Thyroid gland (tissue), 4 donors: ENCODE measurements at regions not wholly inside any gene's neighbourhood (a gene's known extent, or its start where the extent isn't known, plus 50 kb on each side); places are given as distances from the start of the nearest gene placed in this dataset.

Source experiments
- DNase-seq, 2 donors: peaks; one replicate each; pipeline ENCODE4 v3.0.0-alpha.2; 2019
- H3K27ac ChIP-seq, 3 donors: fragments of 200-600 bp; sonication (generic); 1 replicate in 2 of 3; 2 replicates in 1 of 3; pipeline ENCODE4 v1.5.1; 2016 to 2019; ENCODE audit warnings: mild to moderate bottlenecking in 1 of 3, moderate library complexity in 1 of 3
- H3K27me3 ChIP-seq: fragments of 200-600 bp; sonication (generic); one replicate; pipeline ENCODE4 v1.5.1; 2019
- H3K36me3 ChIP-seq, 2 donors: fragments of 200-600 bp; sonication (generic); one replicate each; pipeline ENCODE4 v1.5.1; 2016 to 2019
- H3K4me1 ChIP-seq, 2 donors: fragments of 200-600 bp; sonication (generic); one replicate each; pipeline ENCODE4 v1.5.1; 2017 to 2019
- H3K4me3 ChIP-seq, 3 donors: fragments of 200-600 bp; sonication (generic); replicated peaks in 1 of 3; 1 replicate in 2 of 3; 2 replicates in 1 of 3; pipeline ENCODE4 v1.5.1; 2016; ENCODE audit warnings: mild to moderate bottlenecking in 1 of 3
- H3K9me3 ChIP-seq: fragments of 200-600 bp; sonication (generic); one replicate; pipeline ENCODE4 v1.5.1; 2017
- CTCF ChIP-seq, 6 experiments: fragments of 200-600 bp in 3 of 6; fragments of 450-650 bp in 3 of 6; sonication (generic) in 3 of 6; IDR thresholded peaks; one replicate each; pipeline ENCODE4 v1.5.1; 2016 to 2019; ENCODE audit warnings: antibody characterized with exemption in 6 of 6, mild to moderate bottlenecking in 2 of 6, inconsistent platforms in 1 of 6, moderate library complexity in 1 of 6
- POLR2A ChIP-seq, 2 donors: fragments of 450-650 bp; IDR thresholded peaks; one replicate each; pipeline ENCODE4 v1.6.1; 2017; ENCODE audit warnings: antibody characterized with exemption in 2 of 2, mild to moderate bottlenecking in 2 of 2, moderate library complexity in 1 of 2
- WGBS, 2 donors: methylation state at CpG; one replicate each; pipeline ENCODE4 v1.1.5; 2017; 5-methylcytosine and 5-hydroxymethylcytosine counted together
- intact Hi-C: fragments of 100-400 bp; cut with DNase I; formaldehyde crosslinking; loops from one replicate; pipeline ENCODE4 v1.15.1; 2023

- Histone ChIP-seq H3K4me3 (no peak overlapping the region), H3K27ac (no peak overlapping the region), H3K36me3 (no peaks in the 10 kb centered on the region), H3K27me3 (no peaks in the 10 kb centered on the region), H3K9me3 (no peaks in the 10 kb centered on the region), H3K4me1 (no peaks in the 10 kb centered on the region)
- no peak for TF ChIP-seq CTCF (IDR thresholded peaks at IDR 0.05)
- no peak for TF ChIP-seq POLR2A (IDR thresholded peaks at IDR 0.05)
- WGBS, 2 donors, result 85 to 89% methylated on average over 5 of the region's 5 CpGs
- intact Hi-C loops, result no loop called here
- no peak for DNase-seq
Measured at GRCh38 chr4:31949045-31949444, 1228.9 kb downstream of the PCDH7 start.

GRCh38 chr4:31955346-31955745 lies 1235.2 kb downstream of the PCDH7 start:
- no peak for TF ChIP-seq POLR2A (IDR thresholded peaks at IDR 0.05)
- no peak for TF ChIP-seq CTCF (IDR thresholded peaks at IDR 0.05)
- no peaks in the 10 kb centered on the region for H3K27me3 ChIP-seq
- no peaks in the 10 kb centered on the region for H3K4me1 ChIP-seq
- intact Hi-C loops, result no loop called here
- DNase-seq, result no peak
- 90 to 97% methylated on average over 2 of the region's 2 CpGs for WGBS, 2 donors
- no peaks in the 10 kb centered on the region for H3K36me3 ChIP-seq
- no peak overlapping the region for H3K4me3 ChIP-seq
- H3K9me3 ChIP-seq, result no peaks in the 10 kb centered on the region
- no peak overlapping the region for H3K27ac ChIP-seq

DNA sequence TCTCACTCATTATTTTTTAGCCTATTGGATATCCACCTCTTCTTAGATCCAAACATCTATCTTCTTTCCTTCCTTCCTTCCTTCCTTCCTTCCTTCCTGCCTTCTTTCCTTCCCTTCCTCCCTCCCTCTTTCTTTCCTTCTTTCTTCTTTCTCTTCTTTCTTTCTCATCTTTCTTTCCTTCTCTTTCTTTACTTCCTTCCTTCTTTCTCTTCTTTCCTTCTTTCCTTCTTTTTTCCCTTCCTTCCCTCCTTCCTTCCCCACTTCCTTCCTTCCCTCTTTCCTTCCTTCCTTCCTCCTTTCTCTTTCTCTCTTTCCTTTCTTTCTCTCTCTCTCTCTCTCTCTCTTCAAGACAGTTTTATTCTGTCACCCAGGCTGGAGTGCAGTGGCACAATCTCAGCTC lies 1239.8 kb downstream of the PCDH7 start:
- no peak for DNase-seq
- TF ChIP-seq CTCF (IDR thresholded peaks at IDR 0.05) (no peak), POLR2A (IDR thresholded peaks at IDR 0.05) (no peak)
- H3K4me1 ChIP-seq, result no peaks in the 10 kb centered on the region
- H3K9me3 ChIP-seq, result no peaks in the 10 kb centered on the region
- intact Hi-C loops, result no loop called here
- no peak overlapping the region for H3K27ac ChIP-seq
- no peaks in the 10 kb centered on the region for H3K27me3 ChIP-seq
- no peak overlapping the region for H3K4me3 ChIP-seq
- no peaks in the 10 kb centered on the region for H3K36me3 ChIP-seq

- Histone ChIP-seq H3K9me3 (no peaks in the 10 kb centered on the region), H3K27me3 (no peaks in the 10 kb centered on the region), H3K4me1 (no peaks in the 10 kb centered on the region), H3K36me3 (no peaks in the 10 kb centered on the region), H3K27ac (no peak overlapping the region), H3K4me3 (no peak overlapping the region)
- intact Hi-C loops, result no loop called here
- DNase-seq, result no peak
- 72 to 91% methylated on average over 3 of the region's 3 CpGs for WGBS, 2 donors
- TF ChIP-seq POLR2A (IDR thresholded peaks at IDR 0.05), result no peak
- no peak for TF ChIP-seq CTCF (IDR thresholded peaks at IDR 0.05)
Measured at GRCh38 chr4:31964685-31965084, 1244.5 kb downstream of the PCDH7 start.

DNA sequence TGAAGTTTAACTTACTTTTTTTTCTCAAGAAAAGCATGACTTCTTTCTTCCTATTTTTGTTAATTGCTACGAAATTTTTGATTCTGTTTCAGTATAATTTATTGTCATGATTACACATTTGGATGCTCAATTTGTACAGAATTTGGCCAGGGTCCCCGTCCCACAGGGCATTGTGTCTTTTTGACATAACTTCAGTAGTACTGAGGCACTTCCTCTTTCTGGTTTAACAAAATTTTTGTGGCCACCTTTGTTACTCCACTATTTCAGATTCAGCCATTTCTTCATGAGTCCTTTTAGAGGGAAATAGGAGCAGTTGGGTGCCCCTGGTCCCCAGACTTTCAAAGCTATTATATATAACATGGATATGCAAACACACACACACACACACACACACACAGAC lies 1248.7 kb downstream of the PCDH7 start:
- TF ChIP-seq CTCF (IDR thresholded peaks at IDR 0.05) (no peak), POLR2A (IDR thresholded peaks at IDR 0.05) (no peak)
- intact Hi-C loops, result no loop called here
- Histone ChIP-seq H3K27ac (no peak overlapping the region), H3K36me3 (no peaks in the 10 kb centered on the region), H3K4me1 (peaks cover 0 to 5% of the 10 kb centered on the region in 2 donors), H3K9me3 (no peaks in the 10 kb centered on the region), H3K27me3 (no peaks in the 10 kb centered on the region), H3K4me3 (no peak overlapping the region)
- DNase-seq, result no peak
- WGBS, 2 donors, result 73 to 82% methylated on average over 2 of the region's 2 CpGs
